Caco-2 (cell line): ENCODE measurements at regions not wholly inside any gene's neighbourhood (a gene's known extent, or its start where the extent isn't known, plus 50 kb on each side); places are given as distances from the start of the nearest gene placed in this dataset.

Experiments
- BruUV-seq: library from RNA; stranded (reverse); fragments of 400-500 nt; replicated peaks from 2 replicates; lab custom pipeline; 2021; lab: Mats Ljungman, UMichigan
- CTCF ChIA-PET: fragments of 300-600 bp; sonication (Branson Sonifier 250); formaldehyde crosslinking; loops from one replicate; lab custom pipeline; 2022; ENCODE audit warnings: antibody characterized with exemption; lab: Charles Lee
- POLR2A ChIA-PET: fragments of 300-600 bp; sonication (Branson Sonifier 250); formaldehyde crosslinking; loops from one replicate; lab custom pipeline; 2022; ENCODE audit warnings: antibody characterized with exemption; lab: Charles Lee
- DNase-seq, 2 experiments: peaks; one replicate each; pipeline versions ENCODE4 v3.0.0 to v3.0.0-alpha.2; 2020 to 2022
- H3K27me3 ChIP-seq: replicated peaks from 2 replicates; pipeline ENCODE4 v1.6.0; 2011; ENCODE audit warnings: low read length; ENCODE audit not compliant: control insufficient read depth, insufficient read depth
- H3K36me3 ChIP-seq: 2 replicates; pipeline ENCODE4 v1.5.1; 2011; ENCODE audit warnings: low read length; ENCODE audit not compliant: control insufficient read depth, insufficient read depth
- H3K4me1 ChIP-seq: fragments of 250-450 bp; sonication (Bioruptor Pico); 2 replicates; pipeline ENCODE4 v1.5.1; 2020; ENCODE audit warnings: mild to moderate bottlenecking
- H3K4me3 ChIP-seq: 2 replicates; pipeline ENCODE4 v1.5.1; 2011; ENCODE audit warnings: low read depth, mild to moderate bottlenecking, control low read depth, low read length
- H3K9me3 ChIP-seq: fragments of 250-450 bp; sonication (Bioruptor Pico); 2 replicates; pipeline ENCODE4 v1.5.1; 2020; ENCODE audit warnings: mild to moderate bottlenecking, moderate library complexity
- H3K27ac Mint-ChIP-seq: one replicate; pipeline ENCODE4 v1.8.0; 2022; ENCODE audit warnings: mixed read lengths; ENCODE audit not compliant: unreplicated experiment
- H3K27me3 Mint-ChIP-seq: one replicate; pipeline ENCODE4 v1.8.0; 2022; ENCODE audit warnings: mixed read lengths; ENCODE audit not compliant: insufficient read depth, unreplicated experiment
- H3K36me3 Mint-ChIP-seq: one replicate; pipeline ENCODE4 v1.8.0; 2022; ENCODE audit warnings: mild to moderate bottlenecking, mixed read lengths; ENCODE audit not compliant: insufficient read depth, unreplicated experiment
- H3K4me1 Mint-ChIP-seq: one replicate; pipeline ENCODE4 v1.8.0; 2022; ENCODE audit warnings: low read depth, mixed read lengths; ENCODE audit not compliant: unreplicated experiment
- H3K4me3 Mint-ChIP-seq: one replicate; pipeline ENCODE4 v1.8.0; 2022; ENCODE audit warnings: mild to moderate bottlenecking, moderate library complexity, mixed read lengths; ENCODE audit not compliant: unreplicated experiment
- H3K9me3 Mint-ChIP-seq: one replicate; pipeline ENCODE4 v1.8.0; 2022; ENCODE audit warnings: mixed read lengths; ENCODE audit not compliant: unreplicated experiment
- CTCF ChIP-seq, 2 experiments: fragments of 200-600 bp in 1 of 2; IDR thresholded peaks; 1 replicate in 1 of 2; 2 replicates in 1 of 2; pipeline versions ENCODE4 v1.5.1 to v1.8.0; 2011 to 2022; ENCODE audit warnings: antibody characterized with exemption in 1 of 2, control low read depth in 1 of 2, inconsistent platforms in 1 of 2, low read depth in 1 of 2, low read length in 1 of 2, mild to moderate bottlenecking in 1 of 2, moderate library complexity in 1 of 2; ENCODE audit not compliant: insufficient read depth in 1 of 2, severe bottlenecking in 1 of 2, unreplicated experiment in 1 of 2
- intact Hi-C: fragments of 100-400 bp; cut with micrococcal nuclease; formaldehyde crosslinking; loops from one replicate; pipeline ENCODE4 v1.10.0; 2022; ENCODE audit not compliant: unreplicated experiment

GRCh38 chr4:14294611-14295010 lies 667.1 kb upstream of the BOD1L1 start:
- no peaks in the 10 kb centered on the region for H3K27me3 ChIP-seq
- H3K27me3 Mint-ChIP-seq: peaks cover 10% of the 10 kb centered on the region
- H3K27ac Mint-ChIP-seq: no peak overlapping the region
- H3K4me3 Mint-ChIP-seq: no peak overlapping the region
- BruUV-seq: no TSS peak
- DNase-seq: no peak
- no peaks in the 10 kb centered on the region for H3K4me1 ChIP-seq
- H3K4me1 Mint-ChIP-seq: no peaks in the 10 kb centered on the region
- no peak for TF ChIP-seq CTCF (IDR thresholded peaks at IDR 0.05; ENCODE audit: insufficient read depth in 1 of 2, low read depth in 1 of 2, low read length in 1 of 2, severe bottlenecking in 1 of 2, unreplicated experiment in 1 of 2)
- no peaks in the 10 kb centered on the region for H3K36me3 Mint-ChIP-seq
- no peak overlapping the region for H3K4me3 ChIP-seq
- intact Hi-C loops: no loop called here
- ChIA-PET CTCF (no interaction called here), POLR2A (no interaction called here)
- no peaks in the 10 kb centered on the region for H3K9me3 ChIP-seq
- H3K36me3 ChIP-seq: no peaks in the 10 kb centered on the region
- no peaks in the 10 kb centered on the region for H3K9me3 Mint-ChIP-seq

GRCh38 chr4:14299166-14299565 lies 671.6 kb upstream of the BOD1L1 start:
- CTCF ChIA-PET: no interaction called here
- Mint-ChIP-seq H3K9me3 (no peaks in the 10 kb centered on the region), H3K4me1 (no peaks in the 10 kb centered on the region), H3K4me3 (no peak overlapping the region), H3K27me3 (peaks cover 7% of the 10 kb centered on the region), H3K36me3 (no peaks in the 10 kb centered on the region), H3K27ac (no peak overlapping the region)
- Histone ChIP-seq H3K36me3 (no peaks in the 10 kb centered on the region), H3K9me3 (no peaks in the 10 kb centered on the region), H3K4me3 (no peak overlapping the region), H3K4me1 (no peaks in the 10 kb centered on the region), H3K27me3 (no peaks in the 10 kb centered on the region)
- no TSS peak for BruUV-seq
- POLR2A ChIA-PET: no interaction called here
- intact Hi-C loops: no loop called here
- TF ChIP-seq CTCF (IDR thresholded peaks at IDR 0.05; ENCODE audit: insufficient read depth in 1 of 2, low read depth in 1 of 2, low read length in 1 of 2, severe bottlenecking in 1 of 2, unreplicated experiment in 1 of 2): no peak
- DNase-seq: no peak

- no peak for TF ChIP-seq CTCF (IDR thresholded peaks at IDR 0.05; ENCODE audit: insufficient read depth in 1 of 2, low read depth in 1 of 2, low read length in 1 of 2, severe bottlenecking in 1 of 2, unreplicated experiment in 1 of 2)
- H3K9me3 Mint-ChIP-seq: no peaks in the 10 kb centered on the region
- intact Hi-C loops: no loop called here
- no peak overlapping the region for H3K4me3 Mint-ChIP-seq
- H3K4me3 ChIP-seq: no peak overlapping the region
- H3K4me1 Mint-ChIP-seq: no peaks in the 10 kb centered on the region
- POLR2A ChIA-PET: no interaction called here
- DNase-seq: no peak
- H3K4me1 ChIP-seq: no peaks in the 10 kb centered on the region
- H3K9me3 ChIP-seq: no peaks in the 10 kb centered on the region
- no peak overlapping the region for H3K27ac Mint-ChIP-seq
- no peaks in the 10 kb centered on the region for H3K36me3 Mint-ChIP-seq
- H3K27me3 Mint-ChIP-seq: peaks cover 4% of the 10 kb centered on the region
- CTCF ChIA-PET: no interaction called here
- no TSS peak for BruUV-seq
- no peaks in the 10 kb centered on the region for H3K36me3 ChIP-seq
- H3K27me3 ChIP-seq: no peaks in the 10 kb centered on the region
Measured at GRCh38 chr4:14302021-14302420, 674.5 kb upstream of the BOD1L1 start.
